ENCODE measurements at regions not wholly inside any gene's neighbourhood (a gene's known extent, or its start where the extent isn't known, plus 50 kb on each side); places are given as distances from the start of the nearest gene placed in this dataset.
"Not testable (repeated sequence)": the region's sequence is repeated elsewhere in the genome, so short reads cannot be mapped to it uniquely, and the experiment has no call there.

GRCh38 chr16:6771956-6772355 is 560.7 kb upstream of the RBFOX1 start:
- ATAC-seq, result no peak

GRCh38 chr16:6753553-6753952 is 579.1 kb upstream of the RBFOX1 start:
- Mint-ChIP-seq H3K27me3 (no peaks in the 10 kb centered on the region), H3K4me3 (no peak overlapping the region), H3K4me1 (no peaks in the 10 kb centered on the region)

More at GRCh38 chr16:6771956-6772355, 560.7 kb upstream of the RBFOX1 start:
- H3K4me1 Mint-ChIP-seq, result peaks cover 0 to 2% (median 0%) of the 10 kb centered on the region in 4 donors
- no peak overlapping the region for H3K27ac Mint-ChIP-seq
- no peaks in the 10 kb centered on the region for H3K27me3 Mint-ChIP-seq
- peaks cover 0 to 3% (median 0%) of the 10 kb centered on the region in 9 donors for H3K9me3 Mint-ChIP-seq
- H3K36me3 Mint-ChIP-seq, result no peaks in the 10 kb centered on the region
- H3K4me3 Mint-ChIP-seq, result no peak overlapping the region
- no peak for DNase-seq
- POLR2A ChIA-PET, result no interaction called here

GRCh38 chr16:6751191-6751590 is 581.5 kb upstream of the RBFOX1 start:
- no peak overlapping the region for H3K27ac Mint-ChIP-seq
- ATAC-seq (no peak), DNase-seq (no peak)
- H3K36me3 Mint-ChIP-seq, result peaks cover 0 to 4% (median 0%) of the 10 kb centered on the region in 3 donors
- POLR2A ChIA-PET, result no interaction called here
- peaks cover 0 to 7% (median 4%) of the 10 kb centered on the region in 9 donors for H3K9me3 Mint-ChIP-seq
- no peaks in the 10 kb centered on the region for H3K27me3 Mint-ChIP-seq
- no peak overlapping the region for H3K4me3 Mint-ChIP-seq
- no peaks in the 10 kb centered on the region for H3K4me1 Mint-ChIP-seq

More at GRCh38 chr16:6753553-6753952, 579.1 kb upstream of the RBFOX1 start:
- Mint-ChIP-seq H3K9me3 (peaks cover 0 to 10% (median 4%) of the 10 kb centered on the region in 9 donors), H3K27ac (no peak overlapping the region), H3K36me3 (peaks cover 0 to 4% (median 0%) of the 10 kb centered on the region in 3 donors)
- DNase-seq (no peak), ATAC-seq (no peak)
- POLR2A ChIA-PET, result no interaction called here

- peaks cover under 1 to 10% (median 7%) of the 10 kb centered on the region in 9 donors for H3K9me3 Mint-ChIP-seq
- H3K27me3 Mint-ChIP-seq, result no peaks in the 10 kb centered on the region
- POLR2A ChIA-PET, result no interaction called here
- peaks cover 0 to 2% (median 0%) of the 10 kb centered on the region in 3 donors for H3K36me3 Mint-ChIP-seq
- no peaks in the 10 kb centered on the region for H3K4me1 Mint-ChIP-seq
- H3K4me3 Mint-ChIP-seq, result peak overlapping the region in 1 of 10 donors; percentile 8
- no peak for ATAC-seq
- no peak for DNase-seq
- no peak overlapping the region for H3K27ac Mint-ChIP-seq
These were observed 582.9 kb upstream of the RBFOX1 start for GRCh38 chr16:6749698-6750097.

GRCh38 chr16:6736302-6736701 is 596.3 kb upstream of the RBFOX1 start:
- H3K4me3 Mint-ChIP-seq, POLR2A ChIA-PET, ATAC-seq, H3K4me1 Mint-ChIP-seq, H3K27ac Mint-ChIP-seq, DNase-seq, H3K27me3 Mint-ChIP-seq, H3K36me3 Mint-ChIP-seq: not testable (repeated sequence)
- H3K9me3 Mint-ChIP-seq, result peaks cover 0 to 20% (median 8%) of the 10 kb centered on the region in 9 donors

- ATAC-seq (no peak), DNase-seq (no peak)
- peaks cover 0 to under 1% (median 0%) of the 10 kb centered on the region in 3 donors for H3K36me3 Mint-ChIP-seq
- no peak overlapping the region for H3K4me3 Mint-ChIP-seq
- peaks cover 0 to 17% (median 5%) of the 10 kb centered on the region in 9 donors for H3K9me3 Mint-ChIP-seq
- POLR2A ChIA-PET, result no interaction called here
- H3K27ac Mint-ChIP-seq, result no peak overlapping the region
- H3K4me1 Mint-ChIP-seq, result no peaks in the 10 kb centered on the region
- peaks cover 0 to 6% (median 0%) of the 10 kb centered on the region in 5 donors for H3K27me3 Mint-ChIP-seq
These were observed 597.0 kb upstream of the RBFOX1 start for GRCh38 chr16:6735631-6736030.

GRCh38 chr16:6732166-6732565 is 600.5 kb upstream of the RBFOX1 start:
- no peaks in the 10 kb centered on the region for H3K36me3 Mint-ChIP-seq
- DNase-seq (no peak), ATAC-seq (no peak)
- no peak overlapping the region for H3K27ac Mint-ChIP-seq
- H3K4me3 Mint-ChIP-seq, result no peak overlapping the region
- peaks cover 0 to 9% (median 0%) of the 10 kb centered on the region in 5 donors for H3K27me3 Mint-ChIP-seq
- POLR2A ChIA-PET, result no interaction called here
- H3K4me1 Mint-ChIP-seq, result no peaks in the 10 kb centered on the region
- peaks cover 0 to 7% (median 0%) of the 10 kb centered on the region in 9 donors for H3K9me3 Mint-ChIP-seq

- Mint-ChIP-seq H3K4me1 (peaks cover 0 to 2% (median 0%) of the 10 kb centered on the region in 4 donors), H3K36me3 (no peaks in the 10 kb centered on the region), H3K27me3 (peaks cover 0 to 9% (median 0%) of the 10 kb centered on the region in 5 donors), H3K27ac (no peak overlapping the region), H3K4me3 (no peak overlapping the region), H3K9me3 (peaks cover 0 to 5% (median 0%) of the 10 kb centered on the region in 9 donors)
- no peak for ATAC-seq
- POLR2A ChIA-PET, result no interaction called here
- DNase-seq, result no peak
These were observed 604.3 kb upstream of the RBFOX1 start for GRCh38 chr16:6728381-6728780.

- ATAC-seq (no peak), DNase-seq (no peak)
- Mint-ChIP-seq H3K4me1 (peaks cover 0 to 2% (median 0%) of the 10 kb centered on the region in 4 donors), H3K27ac (peak overlapping the region in 1 of 10 donors; percentile 30), H3K36me3 (no peaks in the 10 kb centered on the region), H3K27me3 (peaks cover 0 to 4% (median 0%) of the 10 kb centered on the region in 5 donors), H3K4me3 (no peak overlapping the region), H3K9me3 (peaks cover 0 to 5% (median 2%) of the 10 kb centered on the region in 9 donors)
- POLR2A ChIA-PET, result no interaction called here
These were observed 606.0 kb upstream of the RBFOX1 start for GRCh38 chr16:6726621-6727020.

GRCh38 chr16:6725634-6726331 is 606.9 kb upstream of the RBFOX1 start:
- H3K9me3 Mint-ChIP-seq, result peaks cover 0 to 8% (median under 1%) of the 10 kb centered on the region in 9 donors
- POLR2A ChIA-PET, result no interaction called here

GRCh38 chr16:6725206-6725605 is 607.4 kb upstream of the RBFOX1 start:
- POLR2A ChIA-PET, H3K27ac Mint-ChIP-seq, ATAC-seq, H3K27me3 Mint-ChIP-seq, H3K36me3 Mint-ChIP-seq, H3K4me3 Mint-ChIP-seq, H3K9me3 Mint-ChIP-seq, DNase-seq, H3K4me1 Mint-ChIP-seq: not testable (repeated sequence)

More at GRCh38 chr16:6725634-6726331, 606.9 kb upstream of the RBFOX1 start:
- ATAC-seq (no peak), DNase-seq (no peak)
- Mint-ChIP-seq H3K4me3 (no peak overlapping the region), H3K27me3 (peaks cover 0 to 3% (median 0%) of the 10 kb centered on the region in 5 donors), H3K36me3 (no peaks in the 10 kb centered on the region), H3K4me1 (peaks cover 0 to 2% (median 0%) of the 10 kb centered on the region in 4 donors), H3K27ac (no peak overlapping the region)

- Mint-ChIP-seq H3K4me3 (no peak overlapping the region), H3K27me3 (peaks cover 0 to 6% (median 0%) of the 10 kb centered on the region in 5 donors), H3K36me3 (peaks cover 0 to 5% (median 0%) of the 10 kb centered on the region in 3 donors), H3K27ac (no peak overlapping the region), H3K4me1 (peaks cover 0 to 2% (median 0%) of the 10 kb centered on the region in 4 donors), H3K9me3 (peaks cover 0 to 16% (median 5%) of the 10 kb centered on the region in 9 donors)
- DNase-seq (no peak), ATAC-seq (no peak)
- POLR2A ChIA-PET, result no interaction called here
These were observed 609.9 kb upstream of the RBFOX1 start for GRCh38 chr16:6722786-6723185.

GRCh38 chr16:6714510-6714909 is 618.1 kb upstream of the RBFOX1 start:
- ATAC-seq (no peak), DNase-seq (no peak)
- Mint-ChIP-seq H3K27ac (no peak overlapping the region), H3K36me3 (no peaks in the 10 kb centered on the region), H3K9me3 (peaks cover 0 to 52% (median 14%) of the 10 kb centered on the region in 9 donors), H3K27me3 (no peaks in the 10 kb centered on the region), H3K4me3 (no peak overlapping the region), H3K4me1 (no peaks in the 10 kb centered on the region)
- POLR2A ChIA-PET, result no interaction called here

Data from naive thymus-derived CD8-positive, alpha-beta T cell (primary cell).